ENCODE measurements at regions not wholly inside any gene's neighbourhood (a gene's known extent, or its start where the extent isn't known, plus 50 kb on each side); places are given as distances from the start of the nearest gene placed in this dataset.

DNA sequence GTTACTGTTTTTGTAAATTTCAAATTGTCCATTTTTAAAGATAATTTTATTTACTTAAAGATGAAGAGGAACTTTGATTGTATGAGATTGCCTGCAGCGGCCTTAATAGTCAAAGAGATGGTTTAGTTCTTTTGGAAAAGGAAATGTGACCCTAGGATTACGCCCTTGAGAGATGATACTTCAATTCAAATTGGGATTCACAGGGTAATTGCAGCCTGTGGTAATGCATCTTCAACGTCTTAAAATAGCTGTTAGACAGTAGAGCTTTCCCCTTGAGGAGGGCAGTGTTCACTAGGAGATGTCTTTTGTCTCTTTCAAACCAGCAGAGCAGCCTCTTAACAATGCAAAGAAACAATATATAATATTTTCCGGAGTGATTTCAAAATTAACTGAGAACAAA is 127.1 kb downstream of the TAF11L14 start:
- DNase-seq (ENCODE audit: low spot score), result no peak

GRCh38 chr5:17763301-17763700 is 129.0 kb downstream of the TAF11L14 start:
- DNase-seq (ENCODE audit: low spot score), result no peak

DNA sequence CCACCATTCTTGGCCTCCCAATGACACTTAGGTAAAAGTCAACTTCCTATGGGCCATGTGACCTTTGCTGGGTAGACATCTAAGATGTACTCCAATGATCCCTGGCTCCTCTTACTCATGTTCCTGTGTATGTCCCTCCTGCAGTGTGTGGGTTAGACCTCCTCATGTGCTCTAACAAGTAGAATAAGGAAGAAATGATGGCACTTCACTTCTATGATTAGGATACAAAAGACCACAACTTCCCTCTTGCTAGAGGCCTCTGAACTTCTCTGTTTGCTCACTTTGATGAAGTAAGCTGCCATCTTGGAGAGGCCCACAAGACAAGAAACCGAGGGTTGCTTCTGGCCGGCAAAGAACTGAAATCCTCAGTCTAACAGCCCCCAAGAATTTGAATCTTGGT is 131.8 kb downstream of the TAF11L14 start:
- no peak for DNase-seq (ENCODE audit: low spot score)

DNA sequence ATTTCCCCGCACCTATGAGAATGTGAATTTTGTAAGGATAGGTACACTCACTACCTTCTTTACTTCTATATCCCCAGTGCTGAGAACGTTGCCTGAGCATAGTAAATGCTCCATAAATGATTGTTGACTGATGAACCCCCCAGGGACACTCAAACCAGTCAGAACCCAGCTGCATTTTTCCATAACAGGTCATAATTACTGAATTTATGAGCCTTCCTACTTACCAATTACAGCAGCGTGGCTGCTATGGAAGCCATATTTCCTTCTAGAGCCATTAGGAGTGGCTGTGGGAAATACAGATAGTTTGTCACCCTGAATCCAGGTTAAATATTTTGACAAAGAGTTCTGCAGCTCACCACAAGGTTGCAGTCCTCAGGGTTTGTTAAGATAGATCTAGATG is 135.0 kb downstream of the TAF11L14 start:
- DNase-seq (ENCODE audit: low spot score), result no peak

GRCh38 chr5:17772232-17772631 is 138.0 kb downstream of the TAF11L14 start:
- no peak for DNase-seq (ENCODE audit: low spot score)

DNA sequence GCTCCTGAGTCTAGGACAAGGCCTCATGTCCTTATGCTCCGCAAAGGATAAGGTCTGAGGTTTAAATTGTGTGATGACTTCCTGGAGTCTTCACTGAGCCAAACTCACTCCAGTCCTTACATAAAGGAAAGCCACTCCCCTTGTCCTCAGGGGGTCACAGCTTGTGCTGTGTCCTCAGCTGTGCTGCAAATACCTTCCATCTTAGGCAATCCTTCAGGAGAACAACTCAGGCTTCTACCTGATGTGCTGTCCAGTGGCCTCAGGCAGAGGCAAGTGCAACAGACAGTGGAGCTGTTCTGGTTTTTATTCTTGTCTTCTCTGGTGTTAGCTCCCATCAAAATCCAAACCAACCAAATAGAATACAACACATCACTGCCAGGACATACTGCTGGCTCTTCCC is 151.5 kb downstream of the TAF11L14 start:
- DNase-seq (ENCODE audit: low spot score), result no peak

GRCh38 chr5:17788351-17788750 is 154.1 kb downstream of the TAF11L14 start:
- DNase-seq (ENCODE audit: low spot score), result no peak

DNA sequence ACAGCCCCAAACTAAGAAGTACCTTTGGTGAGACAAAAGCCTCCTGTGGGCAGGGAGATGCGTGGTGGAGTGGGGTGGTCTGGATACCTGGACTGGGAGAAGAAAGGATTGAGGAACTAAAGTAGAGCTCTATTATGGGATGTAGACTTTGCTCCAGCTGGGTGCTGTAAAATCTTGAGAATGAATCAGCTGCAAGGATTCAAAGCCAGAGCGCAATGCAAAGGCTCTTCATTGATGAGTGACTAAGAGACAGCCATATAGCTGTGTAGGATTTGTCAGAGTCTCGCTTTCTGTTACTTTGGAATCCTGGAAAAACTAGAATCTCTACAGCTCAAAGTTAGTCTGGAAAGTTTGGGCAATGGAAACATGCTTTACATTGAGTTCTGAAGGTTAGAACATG is 159.9 kb downstream of the TAF11L14 start:
- DNase-seq (ENCODE audit: low spot score), result no peak

- no peak for DNase-seq (ENCODE audit: low spot score)
Measured at GRCh38 chr5:17794815-17795214, 160.6 kb downstream of the TAF11L14 start.

GRCh38 chr5:17796142-17796541 is 161.9 kb downstream of the TAF11L14 start:
- no peak for DNase-seq (ENCODE audit: low spot score)

DNA sequence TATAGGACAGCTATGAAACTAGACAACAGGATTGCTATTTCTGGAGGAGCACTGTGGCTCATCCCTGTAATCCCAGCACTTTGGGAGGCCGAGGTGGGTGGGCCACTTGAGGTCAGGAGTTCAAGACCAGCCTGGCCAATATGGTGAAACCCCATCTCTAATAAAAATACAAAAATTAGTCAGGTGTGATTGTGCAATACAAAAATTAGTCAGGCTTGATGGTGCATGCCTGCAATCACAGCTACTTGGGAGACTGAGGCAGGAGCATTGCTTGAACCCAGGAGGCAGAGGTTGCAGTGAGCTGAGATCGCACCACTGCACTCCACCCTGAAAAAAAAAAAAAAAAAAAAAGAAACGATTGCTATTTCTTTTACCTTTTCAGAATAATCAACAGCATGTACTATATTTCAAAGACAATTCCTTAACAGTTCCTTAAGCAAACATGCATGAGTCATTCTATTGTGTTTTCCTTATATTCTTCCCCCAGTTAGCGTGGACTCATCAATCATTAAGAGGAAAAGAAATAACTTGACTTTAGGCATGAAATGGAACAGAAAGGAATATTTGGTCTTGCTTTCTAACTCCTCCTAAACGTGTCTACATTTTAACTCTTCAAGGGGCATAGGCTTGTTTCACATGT is 162.6 kb downstream of the TAF11L14 start:
- DNase-seq (ENCODE audit: low spot score), result no peak

DNA sequence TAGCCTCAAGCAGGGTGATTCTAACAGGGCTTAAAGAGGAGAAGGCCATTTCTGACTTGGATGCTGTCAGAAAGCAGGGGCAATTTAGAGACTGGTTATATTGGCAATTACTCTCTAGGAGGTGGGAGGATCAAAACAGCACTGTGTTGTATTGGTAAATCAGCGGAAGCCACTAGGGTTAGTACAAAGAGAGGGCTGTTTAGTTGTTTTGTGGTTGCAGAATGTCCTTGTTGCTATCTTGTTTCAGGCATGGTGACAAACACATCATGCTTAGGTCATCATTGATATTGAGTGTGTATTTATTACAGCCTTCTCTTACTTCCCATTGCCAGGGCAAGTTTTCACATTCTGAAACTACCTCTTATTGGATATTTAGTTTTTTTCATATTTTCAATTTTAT is 165.3 kb downstream of the TAF11L14 start:
- no peak for DNase-seq (ENCODE audit: low spot score)

- DNase-seq (ENCODE audit: low spot score), result no peak
Measured at GRCh38 chr5:17801595-17801994, 167.3 kb downstream of the TAF11L14 start.

DNA sequence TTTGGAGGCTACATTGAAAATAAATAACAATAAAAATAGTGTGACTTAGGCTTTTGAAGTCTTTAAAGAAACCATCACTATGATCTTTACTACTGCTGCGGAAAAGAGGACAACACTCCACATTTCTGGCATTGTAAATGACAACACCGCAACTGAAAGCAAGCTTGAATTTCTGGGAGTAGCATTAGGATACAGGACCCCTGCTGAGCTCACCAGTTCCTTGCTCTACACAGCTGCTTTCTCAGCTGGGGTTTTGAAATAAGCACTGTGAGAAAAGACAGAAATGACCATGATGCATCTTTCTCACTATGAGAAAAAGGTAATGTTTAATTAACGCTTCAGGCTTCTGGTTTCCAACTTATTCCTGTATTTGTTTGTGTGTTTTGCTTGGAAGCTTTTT is 168.0 kb downstream of the TAF11L14 start:
- no peak for DNase-seq (ENCODE audit: low spot score)

DNA sequence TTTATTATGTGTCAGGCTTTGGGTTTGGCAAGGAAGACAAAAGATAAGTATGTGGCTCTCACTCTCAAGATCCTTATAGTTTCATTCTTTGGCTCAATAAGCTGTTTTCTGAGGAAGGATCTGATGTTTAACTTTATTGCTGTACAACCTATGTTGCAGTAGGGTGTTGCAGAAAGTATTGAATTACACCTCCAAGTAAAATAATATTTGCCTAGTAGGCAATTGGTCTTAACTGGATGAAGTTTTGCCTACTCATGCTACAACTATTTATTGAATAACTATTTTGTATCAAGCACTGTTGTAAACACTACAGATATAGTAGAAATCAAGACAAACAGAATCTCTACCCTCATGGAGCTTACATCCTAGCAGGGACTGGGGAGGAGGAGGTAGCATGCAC is 169.7 kb downstream of the TAF11L14 start:
- DNase-seq (ENCODE audit: low spot score), result no peak

- DNase-seq (ENCODE audit: low spot score), result no peak
Measured at GRCh38 chr5:17805227-17805825, 171.1 kb downstream of the TAF11L14 start.

GRCh38 chr5:17806818-17807468 is 172.7 kb downstream of the TAF11L14 start:
- no peak for DNase-seq (ENCODE audit: low spot score)

GRCh38 chr5:17808566-17808965 is 174.3 kb downstream of the TAF11L14 start:
- DNase-seq (ENCODE audit: low spot score), result no peak

- no peak for DNase-seq (ENCODE audit: low spot score)
Measured at GRCh38 chr5:17810734-17811133, 176.5 kb downstream of the TAF11L14 start.

- DNase-seq (ENCODE audit: low spot score), result no peak
Measured at GRCh38 chr5:17813214-17813613, 179.0 kb downstream of the TAF11L14 start.

GRCh38 chr5:17816505-17816904 is 182.2 kb downstream of the TAF11L14 start:
- no peak for DNase-seq (ENCODE audit: low spot score)

DNA sequence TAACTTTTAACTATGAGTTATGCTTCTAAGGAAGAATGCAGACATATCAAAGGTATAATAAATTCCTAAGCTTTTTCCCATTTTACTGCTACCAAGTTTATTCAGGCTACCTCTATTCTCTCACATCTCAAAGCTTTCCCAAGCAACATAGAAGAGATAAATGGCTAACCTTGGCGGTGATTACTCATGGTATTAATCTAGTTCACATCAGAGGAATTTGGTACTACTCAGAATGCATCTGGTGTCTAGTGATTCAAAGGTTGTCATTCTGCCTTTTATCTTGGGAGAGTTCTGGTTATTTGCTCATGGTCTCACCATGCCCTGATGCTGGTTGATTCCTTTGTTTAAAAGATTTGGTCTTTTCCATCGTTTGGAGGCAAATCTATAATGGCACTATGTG is 182.7 kb downstream of the TAF11L14 start:
- DNase-seq (ENCODE audit: low spot score), result no peak

GRCh38 chr5:17817990-17818389 is 183.7 kb downstream of the TAF11L14 start:
- DNase-seq (ENCODE audit: low spot score), result no peak

DNA sequence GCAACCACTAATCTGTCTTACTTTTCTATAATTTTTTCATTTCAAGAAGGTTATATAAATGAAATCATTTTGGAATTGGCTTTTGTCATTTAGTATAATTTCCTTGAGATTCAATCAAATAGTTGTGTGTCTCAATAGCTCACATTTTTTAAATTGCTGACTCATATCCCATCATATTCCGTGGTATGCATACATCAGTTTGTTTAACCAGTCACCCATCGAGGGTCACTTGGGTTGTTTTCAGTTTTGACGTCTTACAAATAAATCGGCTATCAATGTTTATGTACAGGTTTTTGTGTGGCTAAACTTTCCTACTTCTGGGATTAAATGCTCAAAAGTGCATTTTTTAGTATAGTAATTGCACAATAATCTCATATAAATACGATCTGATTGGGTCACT is 185.5 kb downstream of the TAF11L14 start:
- no peak for DNase-seq (ENCODE audit: low spot score)
